CD4-positive, alpha-beta T cell treated with Interferon alpha-2 for 1 hour (primary cell): ENCODE measurements at regions not wholly inside any gene's neighbourhood (a gene's known extent, or its start where the extent isn't known, plus 50 kb on each side); places are given as distances from the start of the nearest gene placed in this dataset.
"Not testable (repeated sequence)": the region's sequence is repeated elsewhere in the genome, so short reads cannot be mapped to it uniquely, and the experiment has no call there.

Experiments used
- DNase-seq, 2 donors: peaks; one replicate each; pipeline ENCODE4 v3.0.0-alpha.2; 2020 to 2022

DNA sequence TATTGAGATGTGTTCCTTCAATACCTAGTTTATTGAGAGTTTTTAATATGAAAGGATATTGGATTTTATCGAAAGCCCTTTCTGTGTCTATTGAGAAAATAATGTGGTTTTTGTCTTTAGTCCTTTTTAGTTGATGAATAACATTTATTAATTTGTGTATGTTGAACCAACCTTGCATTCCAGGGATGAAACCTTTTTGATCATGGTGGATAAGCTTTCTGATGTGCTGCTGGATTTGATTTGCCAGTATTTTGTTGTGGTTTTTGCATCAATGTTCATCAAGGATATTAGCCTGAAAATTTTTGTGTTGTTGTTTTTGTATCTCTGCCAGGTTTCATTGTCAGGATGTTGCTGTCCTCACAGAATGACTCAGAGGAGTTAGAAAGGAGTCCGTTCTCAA lies 1710.4 kb downstream of the SUCLG1 start:
- no peak for DNase-seq

DNA sequence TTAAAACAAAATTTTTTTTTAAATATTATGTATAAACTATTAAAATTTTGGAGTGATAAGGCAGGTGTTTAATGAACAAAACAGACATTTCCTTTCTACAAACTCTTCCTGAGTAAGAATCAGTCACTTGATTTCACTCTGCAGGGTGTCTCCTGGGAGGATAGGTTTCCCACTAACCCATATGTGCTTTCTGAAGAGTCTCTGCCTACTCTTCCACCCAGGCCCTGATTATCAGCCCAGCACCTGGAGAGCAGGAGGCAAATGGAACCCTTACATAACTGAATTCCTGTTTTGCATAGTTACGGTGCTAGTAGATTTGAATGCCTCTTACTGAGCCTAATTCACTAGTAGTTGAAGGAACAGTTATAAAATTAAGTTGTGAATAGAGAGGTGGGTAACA lies 1718.6 kb downstream of the SUCLG1 start:
- no peak for DNase-seq

DNA sequence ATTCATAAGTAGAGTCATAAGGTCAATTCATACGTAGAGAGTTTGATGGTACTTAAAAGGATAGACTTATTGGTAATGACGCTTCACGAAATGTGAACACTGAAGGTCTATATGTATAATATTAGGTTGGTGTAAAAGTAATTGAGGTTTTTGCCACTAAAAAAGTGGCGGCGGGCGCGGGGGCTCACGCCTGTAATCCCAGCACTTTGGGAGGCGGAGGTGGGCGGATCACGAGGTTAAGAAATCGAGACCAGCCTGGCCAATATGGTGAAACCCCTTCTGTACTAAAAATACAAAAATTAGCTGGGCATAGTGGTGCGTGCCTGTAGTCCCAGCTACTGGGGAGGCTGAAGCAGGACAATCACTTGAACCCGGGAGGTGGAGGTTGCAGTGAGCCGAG lies 1721.1 kb downstream of the SUCLG1 start:
- not testable (repeated sequence) for DNase-seq

DNA sequence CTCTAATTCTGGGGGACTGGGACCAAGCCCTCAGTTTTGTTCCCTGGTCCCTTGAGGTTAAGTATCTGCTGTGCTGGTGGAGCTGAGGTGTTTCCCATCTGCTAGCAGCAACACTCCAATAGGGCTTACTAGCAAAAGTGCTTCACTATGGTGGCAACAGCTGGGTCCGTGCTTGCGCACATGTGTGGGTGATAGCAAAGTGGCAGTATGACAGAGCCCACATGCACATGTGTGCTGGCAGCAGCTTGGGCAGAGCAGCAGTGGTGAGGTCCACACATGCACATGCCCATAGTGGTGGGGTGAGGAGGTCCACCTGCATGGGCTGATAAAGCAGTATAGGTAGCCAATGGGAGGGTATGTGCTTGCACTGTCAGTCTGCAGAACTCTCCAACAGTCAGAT lies 1723.7 kb downstream of the SUCLG1 start:
- DNase-seq = no peak

DNA sequence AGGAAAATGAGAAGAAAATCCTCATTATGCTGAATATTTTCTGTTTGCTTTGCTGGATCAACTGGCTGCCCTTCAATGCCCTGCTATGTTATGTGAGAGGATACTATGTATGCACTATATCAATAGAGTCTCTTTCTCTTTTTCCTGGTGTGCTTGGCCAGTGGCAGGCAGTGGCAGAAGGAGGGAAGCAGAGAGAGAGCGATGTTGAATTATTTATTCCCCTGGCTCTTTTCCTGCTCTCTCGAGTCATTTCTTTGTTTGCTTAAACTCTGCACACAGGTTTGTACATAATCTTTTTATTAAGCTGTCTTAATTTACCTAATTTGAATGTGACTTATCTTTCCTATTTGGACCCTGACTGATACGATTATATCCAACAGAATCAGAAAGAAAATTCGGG lies 1727.3 kb downstream of the SUCLG1 start:
- no peak for DNase-seq

DNA sequence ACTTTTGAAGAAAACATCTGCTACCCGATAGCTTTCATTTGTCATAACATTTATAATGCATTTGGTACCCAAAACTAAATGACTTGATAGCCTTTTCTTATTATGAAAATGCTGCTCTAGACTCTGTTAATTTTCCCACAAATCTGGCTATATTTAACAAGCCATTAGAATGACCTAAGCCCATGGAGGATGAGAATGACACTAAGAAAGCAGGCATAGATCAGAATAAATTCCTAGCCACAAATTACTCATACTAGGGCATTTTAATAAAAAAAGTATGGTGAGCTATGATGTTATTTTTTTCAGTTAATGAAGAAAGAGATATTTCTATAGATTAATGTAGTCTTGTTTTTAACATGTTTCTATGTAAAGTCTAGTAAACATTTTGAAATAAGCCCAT lies 1728.3 kb downstream of the SUCLG1 start:
- DNase-seq = no peak

DNA sequence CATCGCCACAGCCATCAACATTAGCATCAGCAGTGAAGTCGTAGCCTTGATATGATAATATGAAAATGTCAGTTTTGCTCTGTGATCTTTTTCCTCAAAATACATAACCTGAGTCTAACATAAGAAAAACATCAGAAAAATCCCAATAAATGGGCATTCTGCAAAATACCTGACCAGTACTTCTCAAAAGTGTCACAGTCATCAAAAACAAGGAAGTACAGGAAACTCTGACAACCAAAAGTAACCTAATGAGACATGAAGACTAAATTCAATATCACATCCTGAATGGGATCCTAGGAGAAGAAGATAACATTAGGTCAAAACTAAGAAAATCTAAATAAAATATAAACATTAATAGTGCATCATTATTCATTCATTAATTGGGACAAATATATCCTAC lies 1731.0 kb downstream of the SUCLG1 start:
- DNase-seq = no peak

DNA sequence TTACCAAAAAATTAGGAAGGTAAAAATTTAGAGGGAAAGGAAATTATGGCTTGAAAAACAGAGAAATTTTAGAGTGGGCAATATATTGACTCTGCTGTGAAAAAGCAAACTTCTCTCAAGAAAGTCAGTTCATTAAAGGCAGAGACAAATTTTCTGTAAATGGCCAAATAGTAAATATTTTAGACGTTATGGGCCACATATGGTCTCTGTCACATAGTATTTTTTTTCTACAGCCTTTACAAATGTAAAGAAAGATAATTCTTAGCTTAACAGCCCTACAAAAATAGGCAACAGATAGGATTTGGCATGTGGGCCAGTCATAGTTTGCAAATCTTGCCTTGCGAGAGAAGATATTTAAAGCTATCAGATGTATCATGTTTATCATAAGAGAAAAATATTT lies 1750.4 kb downstream of the SUCLG1 start:
- DNase-seq = no peak

DNA sequence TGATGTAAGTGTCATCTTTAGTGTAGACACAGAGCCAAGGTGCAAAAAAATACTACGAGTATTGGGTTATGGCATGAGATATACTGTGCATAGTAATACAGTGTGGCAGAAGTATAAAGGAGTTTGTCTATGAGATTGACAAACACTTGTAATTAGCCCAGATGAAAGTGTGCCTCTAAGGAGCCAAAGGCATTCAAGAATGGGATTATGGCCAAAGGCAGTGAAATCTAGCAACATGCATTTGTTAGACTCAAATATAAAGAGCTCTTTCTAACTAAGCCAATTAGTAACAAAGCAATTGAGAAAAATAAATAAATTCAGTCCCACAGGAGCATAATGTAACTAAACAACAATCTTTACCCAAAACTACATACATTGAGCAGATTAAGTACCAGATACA lies 1761.8 kb downstream of the SUCLG1 start:
- DNase-seq = no peak

DNA sequence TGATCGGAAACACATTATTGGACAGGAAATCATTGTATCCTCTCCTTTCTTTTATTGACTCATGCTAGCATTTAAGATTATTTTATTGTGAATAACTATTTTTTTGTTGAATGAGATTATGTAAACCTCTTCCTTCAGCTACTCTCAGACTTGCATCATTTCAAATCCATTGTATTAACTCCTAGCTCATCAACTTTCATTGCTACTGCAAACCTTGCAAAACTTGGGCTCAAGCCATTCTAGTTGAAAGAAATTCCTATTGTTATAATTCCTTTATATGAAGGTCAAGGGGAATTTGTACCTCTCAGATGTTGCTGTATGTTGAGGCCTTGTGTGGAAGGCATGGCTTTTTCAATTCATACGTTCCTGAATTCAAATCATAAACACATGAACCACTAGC lies 1764.6 kb downstream of the SUCLG1 start:
- DNase-seq = no peak

DNA sequence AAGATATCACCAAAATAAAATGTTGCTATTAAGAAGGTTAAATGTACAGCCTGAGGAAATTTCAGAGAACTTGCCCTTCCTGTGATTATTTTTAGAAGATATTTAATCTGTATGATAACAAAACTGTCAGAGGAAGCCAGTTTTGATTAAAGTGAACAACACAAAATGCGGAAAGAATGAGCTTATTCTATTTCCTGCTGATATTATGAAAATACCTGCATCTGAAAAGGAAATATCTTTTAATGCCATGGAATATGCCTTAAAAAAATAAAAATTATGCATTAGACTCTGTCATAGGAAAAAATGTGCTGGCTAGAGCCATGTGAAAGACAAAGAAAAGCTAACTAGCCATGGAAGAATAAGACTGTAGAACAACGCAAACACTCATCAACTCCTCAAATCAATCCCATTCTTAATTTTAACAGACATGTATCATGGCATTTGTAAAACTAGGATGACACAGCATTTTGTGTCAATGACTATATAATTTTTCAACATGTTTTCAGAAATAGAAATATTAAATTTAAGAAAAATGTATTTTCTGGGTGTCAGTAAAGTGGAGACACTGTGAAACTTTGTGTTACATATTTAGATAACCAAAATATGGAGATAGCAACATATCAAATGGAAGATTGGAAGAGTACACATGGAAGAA lies 1768.2 kb downstream of the SUCLG1 start:
- no peak for DNase-seq

DNA sequence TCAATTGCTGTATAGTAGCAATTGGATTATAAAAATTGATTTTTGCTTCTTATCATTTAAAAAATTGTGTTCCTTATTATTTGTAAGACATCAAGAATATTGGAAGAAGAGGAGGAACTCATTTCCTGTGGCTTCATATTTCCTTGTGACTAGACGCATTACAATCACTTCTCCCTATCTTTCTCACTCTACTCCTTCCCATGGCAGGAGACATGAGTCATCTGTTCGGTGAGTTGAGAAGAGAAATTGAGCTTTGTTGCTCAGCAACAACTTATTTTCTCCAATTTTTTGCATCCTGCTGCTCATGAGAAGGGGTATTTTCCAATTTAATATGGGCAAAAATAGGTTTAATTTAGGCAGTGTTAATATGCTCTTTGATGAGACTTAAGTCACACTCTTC lies 1783.9 kb downstream of the SUCLG1 start:
- no peak for DNase-seq

DNA sequence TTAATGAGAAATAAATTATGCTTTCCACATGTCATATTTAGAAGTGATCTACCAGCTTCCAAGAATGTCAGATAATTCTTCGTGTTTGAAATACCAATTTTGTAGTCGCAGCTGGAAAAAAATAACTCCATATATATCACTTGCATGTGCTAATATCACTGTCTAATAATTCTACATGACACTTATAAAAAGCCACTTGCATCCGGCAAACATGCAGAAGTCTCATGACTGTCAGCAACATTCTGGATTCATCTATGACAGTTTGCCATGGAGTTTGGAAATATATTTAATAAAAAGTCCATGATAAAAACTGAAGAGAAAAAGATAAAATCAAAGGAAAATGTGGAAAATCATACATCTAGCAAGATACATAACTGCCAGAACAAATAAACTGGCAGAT lies 1784.4 kb downstream of the SUCLG1 start:
- no peak for DNase-seq

DNA sequence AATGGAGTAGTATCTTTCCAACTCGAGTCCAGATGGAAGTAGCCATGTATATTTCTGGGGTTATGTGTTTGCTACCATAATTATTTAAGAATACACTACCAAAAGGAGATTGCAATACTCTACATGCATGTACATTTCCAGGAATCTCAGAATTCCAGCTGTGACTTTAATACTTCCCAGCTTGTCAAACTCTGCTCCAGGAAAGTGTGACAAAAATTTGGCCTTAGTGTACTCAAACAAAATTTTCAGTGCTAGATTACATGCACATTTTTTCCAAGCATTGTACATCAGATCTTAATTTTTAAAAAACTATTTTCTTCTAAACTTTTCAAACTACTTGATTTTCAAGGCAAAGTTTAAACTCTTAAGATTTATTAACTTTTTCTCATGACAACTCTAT lies 1791.6 kb downstream of the SUCLG1 start:
- DNase-seq = no peak

DNA sequence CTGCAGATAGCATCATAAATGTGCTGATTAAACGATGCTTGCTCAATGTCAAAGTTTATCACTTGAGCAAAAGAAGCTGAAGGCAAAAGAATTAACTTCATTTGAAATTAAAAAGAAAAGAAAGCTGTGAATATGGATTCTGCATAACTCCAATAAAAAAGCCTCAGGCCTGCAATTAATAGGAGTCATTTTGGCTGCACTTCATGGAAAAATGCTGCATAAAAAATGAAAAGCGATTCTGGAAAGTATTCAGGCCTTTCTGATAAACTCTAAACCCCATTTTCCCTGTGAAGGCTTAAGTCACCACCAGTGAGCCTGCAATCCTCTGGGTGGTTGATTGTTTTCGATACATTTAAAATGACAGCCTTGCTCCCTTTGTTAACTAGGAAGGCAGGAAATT lies 1793.4 kb downstream of the SUCLG1 start:
- no peak for DNase-seq

DNA sequence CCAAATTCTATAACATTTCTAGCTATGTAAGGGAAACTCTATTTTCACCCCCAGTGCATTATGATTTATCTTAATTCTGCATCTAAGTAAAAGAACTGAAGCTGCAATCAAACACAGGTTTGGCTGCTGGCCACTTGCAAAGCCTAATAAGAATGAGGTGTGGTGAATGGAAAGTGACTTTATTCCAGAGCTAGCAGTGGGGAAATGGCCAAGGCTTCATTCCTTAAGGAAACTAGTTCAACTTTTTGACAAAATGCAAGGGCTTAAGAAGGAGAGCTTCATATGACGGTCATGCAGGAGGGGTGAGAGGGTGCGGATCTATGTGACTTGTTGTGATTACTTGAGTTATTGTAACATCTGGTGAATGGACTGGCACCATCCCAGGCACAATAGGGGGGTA lies 1802.0 kb downstream of the SUCLG1 start:
- no peak for DNase-seq

DNA sequence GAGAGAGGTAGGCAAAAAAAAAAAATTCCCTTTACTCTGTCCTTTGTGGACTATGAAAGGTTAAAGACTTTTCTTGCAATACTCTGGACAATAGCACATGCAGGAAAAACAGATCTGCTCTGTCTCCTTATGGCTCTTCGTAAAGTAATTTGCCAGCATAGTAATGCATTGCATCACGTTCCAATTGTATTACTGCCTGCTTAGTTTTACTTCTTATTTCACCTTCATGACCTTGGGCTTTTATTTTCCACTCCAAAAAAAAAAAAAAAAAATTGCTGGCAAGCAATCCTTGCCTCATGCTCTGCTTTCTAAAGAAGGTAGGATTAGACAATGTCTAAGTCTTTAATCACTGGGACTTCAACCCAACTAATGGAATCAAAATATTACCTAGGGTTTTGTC lies 1802.7 kb downstream of the SUCLG1 start:
- DNase-seq = no peak

DNA sequence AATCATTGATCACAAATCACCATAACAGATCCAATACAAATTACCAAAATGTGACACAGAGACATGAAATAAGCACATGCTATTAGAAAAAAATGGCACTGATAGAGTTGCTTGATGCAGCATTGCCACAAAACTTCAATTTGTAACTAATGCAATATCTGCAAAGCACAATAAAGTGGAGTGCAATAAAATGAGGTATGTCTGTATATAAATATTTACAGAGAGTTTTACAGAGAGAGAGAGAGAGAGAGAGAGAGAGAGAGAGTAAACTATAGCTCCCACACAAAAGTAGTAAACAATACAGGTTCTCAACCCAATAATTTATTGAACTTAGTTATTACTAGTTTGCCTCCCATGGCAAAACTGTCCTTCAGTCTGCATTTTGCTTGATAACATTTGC lies 1807.0 kb downstream of the SUCLG1 start:
- DNase-seq = no peak

DNA sequence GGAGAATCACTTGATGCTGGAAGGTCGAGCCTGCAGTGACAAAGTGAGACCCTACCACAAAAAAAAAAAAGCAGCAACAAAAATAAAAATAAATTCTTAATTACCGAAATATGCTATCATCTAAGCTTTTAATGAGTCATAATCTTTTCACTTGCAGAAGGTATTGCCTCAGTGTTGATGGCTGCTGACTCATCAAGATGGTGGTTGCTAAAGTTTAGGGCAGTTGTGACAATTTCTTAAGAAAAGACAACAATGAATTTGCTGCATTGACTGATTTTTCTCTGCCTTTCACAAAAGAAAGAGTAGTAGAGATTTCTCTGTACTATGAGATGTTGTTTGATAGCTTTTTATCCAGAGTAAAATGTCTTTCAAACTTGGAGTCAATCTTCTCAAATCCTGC lies 1809.0 kb downstream of the SUCLG1 start:
- DNase-seq = no peak

DNA sequence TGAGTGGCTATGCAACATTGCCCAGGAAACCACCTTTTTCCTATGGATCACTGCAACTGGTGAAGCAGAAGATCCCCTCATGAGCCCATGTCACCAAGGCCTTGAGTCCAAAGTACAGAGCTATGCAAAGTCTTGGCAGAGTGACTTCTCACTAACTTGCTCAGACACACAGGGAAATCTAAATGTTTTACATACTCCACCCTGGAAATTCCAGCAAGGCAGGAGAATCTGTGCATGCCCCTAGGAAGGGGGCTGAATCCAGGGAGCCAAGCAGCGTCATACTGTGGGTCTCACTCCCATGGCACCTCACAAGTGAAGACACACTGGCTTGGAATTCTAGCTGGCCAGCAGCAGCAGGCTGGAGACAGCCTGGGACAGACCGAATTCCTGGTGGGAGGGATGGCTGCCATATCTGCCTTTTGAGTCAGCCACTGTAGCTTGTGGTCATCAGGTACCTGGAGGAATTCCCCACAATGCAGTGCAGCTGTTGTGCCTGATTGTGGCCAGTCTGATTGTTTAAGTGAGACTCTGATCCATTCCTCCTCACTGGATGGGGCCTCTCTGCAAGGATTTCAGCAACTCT lies 1817.4 kb downstream of the SUCLG1 start:
- DNase-seq = no peak

DNA sequence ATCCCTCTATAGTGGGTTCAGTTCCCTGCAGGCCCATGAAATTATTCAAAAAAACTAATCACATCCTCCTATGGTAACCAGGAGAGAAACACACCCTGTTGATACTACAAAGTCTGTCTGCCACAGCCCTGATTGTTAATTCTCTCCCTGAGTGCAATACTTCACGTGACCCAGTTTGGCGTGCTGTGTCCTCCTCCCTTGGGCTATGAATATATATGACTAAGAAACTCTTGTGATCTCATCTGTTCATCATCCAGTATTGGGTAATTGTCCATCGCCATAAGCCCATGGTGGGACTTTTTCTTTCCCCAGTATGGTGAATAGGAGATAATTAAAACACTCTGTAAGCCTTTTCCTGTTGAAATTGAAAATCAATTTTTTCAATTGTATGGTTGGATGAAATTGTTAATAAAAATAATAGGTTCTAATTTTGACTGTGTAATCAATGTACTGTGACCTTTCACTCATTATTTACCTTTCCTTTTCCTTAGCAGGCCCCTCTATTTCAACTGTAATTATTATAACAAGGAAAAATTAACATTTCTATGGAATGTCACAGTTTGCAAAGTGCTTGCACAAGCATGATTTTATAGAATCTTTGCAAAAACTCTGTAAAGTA lies 1822.6 kb downstream of the SUCLG1 start:
- DNase-seq = no peak

DNA sequence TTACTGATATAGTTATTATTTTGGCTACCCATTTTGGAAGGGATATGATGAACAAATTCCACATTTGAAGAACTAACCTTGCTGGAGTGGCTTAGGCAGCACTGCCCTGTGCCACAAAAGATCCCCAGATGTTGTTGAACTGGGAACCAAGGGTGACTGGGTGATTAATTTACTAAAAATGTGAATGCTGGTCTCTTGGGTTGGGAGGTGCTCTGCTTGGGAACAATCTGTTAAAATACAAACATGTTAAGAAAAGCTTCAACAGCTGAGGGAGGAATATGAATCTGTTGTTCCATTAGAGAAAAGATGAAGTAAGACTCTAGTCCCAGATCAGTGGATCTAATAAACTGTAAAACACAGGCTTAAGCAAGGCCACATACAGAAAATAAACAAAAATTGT lies 1860.1 kb downstream of the SUCLG1 start:
- DNase-seq = no peak

DNA sequence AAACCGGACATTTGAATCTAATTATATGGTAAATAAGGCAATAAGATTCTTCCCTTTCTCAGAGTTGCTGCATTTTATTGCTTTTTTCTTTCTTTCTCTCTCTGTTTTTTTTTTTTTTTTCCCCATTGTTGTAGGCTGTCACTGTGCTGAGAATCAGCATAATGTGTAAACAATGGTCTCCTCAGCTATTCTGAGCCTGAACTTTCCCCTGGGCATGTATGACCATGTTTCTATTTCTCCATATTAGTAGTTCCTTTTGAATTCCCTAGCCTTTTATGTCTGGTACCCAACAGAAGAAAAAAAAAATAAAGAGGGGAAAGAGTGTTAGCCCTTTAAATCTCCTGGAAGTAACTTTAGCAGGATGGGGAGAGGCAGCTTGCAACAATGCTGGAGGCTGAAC lies 1862.5 kb downstream of the SUCLG1 start:
- no peak for DNase-seq

DNA sequence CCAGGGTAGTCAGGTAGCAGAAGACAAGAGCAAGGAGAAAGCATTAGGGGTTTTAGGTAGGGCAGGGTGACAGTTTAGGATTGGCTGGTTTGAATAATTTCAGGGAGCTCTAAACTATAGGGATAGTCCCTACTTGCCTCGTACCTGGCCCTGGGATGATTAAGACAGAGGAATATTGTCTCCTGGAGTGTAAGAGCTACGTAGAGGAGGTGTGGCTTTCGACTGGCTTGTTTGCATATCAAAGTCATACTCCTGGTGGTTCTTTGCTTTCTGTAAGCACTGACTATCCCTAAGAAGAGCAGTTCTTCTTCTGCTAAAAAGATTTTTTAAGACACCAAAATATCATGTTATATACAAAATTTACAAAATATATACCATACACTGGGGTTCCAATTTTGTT lies 1867.4 kb downstream of the SUCLG1 start:
- DNase-seq = no peak

DNA sequence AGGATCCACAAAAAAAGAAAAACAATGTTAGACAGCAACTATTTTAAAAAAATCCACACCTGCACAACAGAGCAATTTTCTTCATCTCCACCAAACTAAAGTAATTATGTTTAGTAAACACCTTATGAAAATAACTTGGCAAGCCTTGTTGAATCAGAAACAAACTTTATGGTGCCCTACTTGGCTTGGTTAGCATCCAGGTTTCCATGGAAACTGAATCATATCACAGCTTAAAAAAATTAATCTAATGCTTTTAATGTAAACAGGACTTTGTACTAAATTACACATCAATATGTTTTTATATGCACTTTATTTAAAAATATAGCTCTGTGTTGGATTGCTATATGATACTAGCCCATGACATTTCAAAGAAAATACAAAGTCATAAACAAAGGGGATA lies 1882.4 kb downstream of the SUCLG1 start:
- DNase-seq = no peak
